ENCODE measurements at regions not wholly inside any gene's neighbourhood (a gene's known extent, or its start where the extent isn't known, plus 50 kb on each side); places are given as distances from the start of the nearest gene placed in this dataset.

DNA sequence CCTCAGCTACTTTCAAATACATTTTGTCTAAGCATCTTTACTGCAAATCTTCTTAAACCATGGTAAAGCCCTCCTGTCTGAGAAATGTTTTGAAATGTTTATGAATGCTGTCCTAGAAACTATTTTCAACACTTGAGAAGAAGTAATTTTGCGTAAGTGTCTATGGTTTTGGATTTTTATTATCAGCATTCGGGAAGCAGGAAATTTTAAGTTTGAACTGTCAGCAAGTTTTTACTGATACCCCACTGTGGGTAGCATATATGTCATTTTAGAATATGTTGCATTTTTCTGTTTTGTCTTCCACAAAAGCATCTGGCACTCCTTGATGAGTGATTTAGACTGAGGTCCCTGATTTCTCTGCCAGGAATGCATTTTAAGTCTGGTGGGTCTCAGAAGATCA is 302.4 kb upstream of the GIMD1 start:
- Histone ChIP-seq H3K4me3 (ENCODE audit: low read length) (no peak overlapping the region), H3K36me3 (ENCODE audit: insufficient read depth, low read depth, low read length) (no peaks in the 10 kb centered on the region), H3K27me3 (ENCODE audit: insufficient read depth, low read length) (no peaks in the 10 kb centered on the region), H3K9ac (ENCODE audit: low read depth, low read length) (no peak overlapping the region), H3K9me3 (ENCODE audit: insufficient read depth, low read depth, low read length) (no peaks in the 10 kb centered on the region), H3K27ac (ENCODE audit: low read length) (no peak overlapping the region), H3K4me1 (ENCODE audit: insufficient read depth, low read length) (no peaks in the 10 kb centered on the region)

DNA sequence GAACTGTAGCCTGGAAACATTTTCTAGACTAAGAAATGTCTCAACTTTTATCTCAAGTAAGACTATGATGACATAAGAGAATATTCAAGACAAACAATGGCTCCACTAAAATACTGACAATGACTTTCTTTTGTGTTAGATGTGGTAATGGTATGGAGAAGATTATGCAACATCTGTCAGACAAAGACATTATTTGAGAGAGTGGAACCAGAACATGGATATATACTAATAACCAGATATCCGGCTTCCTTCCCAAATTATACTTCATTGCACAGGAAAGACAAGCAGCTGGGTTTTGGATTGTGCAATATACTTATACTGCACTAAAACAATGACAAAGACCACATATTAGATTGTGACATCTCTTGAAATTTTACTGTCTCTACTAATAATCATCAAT is 290.8 kb upstream of the GIMD1 start:
- Histone ChIP-seq H3K4me1 (ENCODE audit: insufficient read depth, low read length) (no peaks in the 10 kb centered on the region), H3K27ac (ENCODE audit: low read length) (no peak overlapping the region), H3K9me3 (ENCODE audit: insufficient read depth, low read depth, low read length) (no peaks in the 10 kb centered on the region), H3K36me3 (ENCODE audit: insufficient read depth, low read depth, low read length) (no peaks in the 10 kb centered on the region), H3K27me3 (ENCODE audit: insufficient read depth, low read length) (no peaks in the 10 kb centered on the region), H3K9ac (ENCODE audit: low read depth, low read length) (no peak overlapping the region), H3K4me3 (ENCODE audit: low read length) (no peak overlapping the region)

DNA sequence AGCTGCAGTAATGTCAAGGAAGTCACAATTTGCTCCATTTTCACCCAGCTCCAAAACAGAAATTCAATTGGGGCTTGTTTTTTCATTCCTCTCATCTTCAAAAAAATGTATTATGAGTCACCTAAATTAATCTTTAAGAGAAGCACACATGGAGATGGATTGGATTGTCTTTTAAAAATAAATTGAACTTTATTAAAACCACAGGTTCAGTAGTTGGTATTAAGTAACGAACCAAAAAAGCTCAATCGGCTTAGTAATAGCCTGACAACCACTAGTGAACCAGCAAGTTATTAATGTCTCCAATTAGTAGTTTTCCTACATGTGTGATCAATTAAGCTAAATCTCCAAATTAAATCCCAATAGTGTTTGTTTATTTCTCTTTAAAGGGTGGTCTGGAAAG is 283.5 kb upstream of the GIMD1 start:
- Histone ChIP-seq H3K4me1 (ENCODE audit: insufficient read depth, low read length) (no peaks in the 10 kb centered on the region), H3K9me3 (ENCODE audit: insufficient read depth, low read depth, low read length) (no peaks in the 10 kb centered on the region), H3K27ac (ENCODE audit: low read length) (no peak overlapping the region), H3K9ac (ENCODE audit: low read depth, low read length) (no peak overlapping the region), H3K36me3 (ENCODE audit: insufficient read depth, low read depth, low read length) (no peaks in the 10 kb centered on the region), H3K4me3 (ENCODE audit: low read length) (no peak overlapping the region), H3K27me3 (ENCODE audit: insufficient read depth, low read length) (no peaks in the 10 kb centered on the region)

DNA sequence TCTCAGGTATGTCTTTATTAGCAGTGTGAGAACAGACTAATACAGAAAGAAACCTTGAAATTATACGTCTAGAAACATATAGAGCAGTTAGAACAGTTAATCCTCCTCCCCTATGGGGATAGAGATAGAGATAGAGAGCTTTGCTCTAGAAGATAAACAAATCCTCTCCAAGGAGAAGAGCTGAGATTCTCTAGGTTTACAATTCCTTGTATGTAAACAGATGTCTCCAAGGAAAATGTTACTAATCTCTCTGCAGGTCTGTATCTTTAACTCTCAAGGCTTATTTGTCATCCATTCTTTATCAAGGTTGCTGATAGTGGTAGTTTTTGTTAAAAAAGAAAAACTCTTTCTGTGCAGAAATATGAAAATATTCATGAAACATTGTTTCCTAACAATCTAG is 282.1 kb upstream of the GIMD1 start:
- H3K27ac ChIP-seq (ENCODE audit: low read length) = no peak overlapping the region
- no peak overlapping the region for H3K9ac ChIP-seq (ENCODE audit: low read depth, low read length)
- H3K36me3 ChIP-seq (ENCODE audit: insufficient read depth, low read depth, low read length) = no peaks in the 10 kb centered on the region
- no peaks in the 10 kb centered on the region for H3K4me1 ChIP-seq (ENCODE audit: insufficient read depth, low read length)
- no peak overlapping the region for H3K4me3 ChIP-seq (ENCODE audit: low read length)
- no peaks in the 10 kb centered on the region for H3K27me3 ChIP-seq (ENCODE audit: insufficient read depth, low read length)
- no peaks in the 10 kb centered on the region for H3K9me3 ChIP-seq (ENCODE audit: insufficient read depth, low read depth, low read length)

DNA sequence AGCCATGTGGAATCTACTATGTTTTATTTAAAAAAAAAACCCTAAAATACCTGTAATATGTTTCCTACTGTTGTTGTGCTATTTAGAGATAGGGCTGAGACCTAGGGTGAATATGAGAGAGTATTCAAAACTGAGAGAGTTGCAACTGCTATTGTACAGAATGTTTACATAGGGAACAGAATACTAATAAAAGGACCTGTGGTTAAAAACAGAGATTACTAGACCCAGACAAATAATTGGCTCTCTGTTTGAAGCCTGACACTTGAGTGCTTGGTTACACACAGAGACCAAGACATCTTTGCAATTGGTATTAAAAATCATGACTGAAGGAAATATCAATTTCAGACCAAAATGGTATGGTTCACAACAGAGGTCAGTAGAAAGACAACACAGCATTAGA is 278.9 kb upstream of the GIMD1 start:
- no peaks in the 10 kb centered on the region for H3K36me3 ChIP-seq (ENCODE audit: insufficient read depth, low read depth, low read length)
- no peaks in the 10 kb centered on the region for H3K9me3 ChIP-seq (ENCODE audit: insufficient read depth, low read depth, low read length)
- H3K4me1 ChIP-seq (ENCODE audit: insufficient read depth, low read length) = no peaks in the 10 kb centered on the region
- no peak overlapping the region for H3K27ac ChIP-seq (ENCODE audit: low read length)
- no peaks in the 10 kb centered on the region for H3K27me3 ChIP-seq (ENCODE audit: insufficient read depth, low read length)
- no peak overlapping the region for H3K9ac ChIP-seq (ENCODE audit: low read depth, low read length)
- H3K4me3 ChIP-seq (ENCODE audit: low read length) = no peak overlapping the region

DNA sequence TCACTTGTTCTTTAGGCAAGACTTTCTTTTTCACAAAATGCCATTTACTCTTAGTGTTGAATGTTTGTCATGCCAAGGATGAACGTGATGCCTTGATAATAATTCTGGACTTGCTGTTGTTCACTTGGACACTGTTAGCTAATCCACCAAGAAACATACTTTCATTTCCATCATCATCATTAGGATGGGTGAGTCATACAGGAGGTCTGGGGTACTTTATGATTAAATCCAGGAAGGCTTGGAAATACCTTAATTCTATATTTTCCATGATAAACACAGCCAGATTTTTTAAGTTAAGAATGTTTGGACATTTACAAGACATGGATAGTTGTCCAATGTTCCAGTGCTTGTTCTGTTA is 260.7 kb upstream of the GIMD1 start:
- H3K36me3 ChIP-seq (ENCODE audit: insufficient read depth, low read depth, low read length) = no peaks in the 10 kb centered on the region
- H3K27me3 ChIP-seq (ENCODE audit: insufficient read depth, low read length) = no peaks in the 10 kb centered on the region
- H3K27ac ChIP-seq (ENCODE audit: low read length) = no peak overlapping the region
- no peaks in the 10 kb centered on the region for H3K4me1 ChIP-seq (ENCODE audit: insufficient read depth, low read length)
- H3K9ac ChIP-seq (ENCODE audit: low read depth, low read length) = no peak overlapping the region
- no peaks in the 10 kb centered on the region for H3K9me3 ChIP-seq (ENCODE audit: insufficient read depth, low read depth, low read length)
- H3K4me3 ChIP-seq (ENCODE audit: low read length) = no peak overlapping the region

DNA sequence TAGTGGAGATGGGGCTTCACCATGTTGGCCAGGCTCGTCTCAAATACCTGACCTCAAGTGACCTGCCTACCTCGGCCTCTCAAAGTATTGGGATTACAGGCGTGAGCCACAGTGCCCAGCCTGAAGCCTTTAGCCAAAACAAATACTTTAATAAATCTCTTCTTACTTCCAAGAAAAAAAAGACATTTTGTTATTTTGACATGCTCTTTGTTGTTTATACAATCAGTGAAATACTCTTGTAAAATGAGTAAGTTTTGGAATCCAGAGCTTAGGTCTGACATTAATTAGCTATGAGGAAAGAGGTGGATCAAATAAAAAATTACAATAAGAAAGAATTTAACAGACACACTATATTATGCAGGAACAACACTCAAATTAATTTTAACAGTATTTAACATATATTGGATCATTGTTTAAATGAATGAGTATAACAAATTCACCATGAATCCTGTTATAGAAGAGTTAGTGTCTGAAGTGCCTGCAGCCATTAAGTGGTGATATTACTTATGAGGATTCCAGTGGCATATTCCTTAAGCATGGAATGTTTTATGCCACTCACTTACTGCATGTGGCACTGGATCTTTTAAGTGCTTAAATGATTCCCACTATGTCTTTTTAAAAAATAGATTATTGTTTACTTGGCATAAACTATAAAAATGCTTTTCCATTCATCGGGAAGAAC is 260.1 kb upstream of the GIMD1 start:
- Histone ChIP-seq H3K27me3 (ENCODE audit: insufficient read depth, low read length) (no peaks in the 10 kb centered on the region), H3K9me3 (ENCODE audit: insufficient read depth, low read depth, low read length) (no peaks in the 10 kb centered on the region), H3K27ac (ENCODE audit: low read length) (no peak overlapping the region), H3K4me1 (ENCODE audit: insufficient read depth, low read length) (no peaks in the 10 kb centered on the region), H3K36me3 (ENCODE audit: insufficient read depth, low read depth, low read length) (no peaks in the 10 kb centered on the region), H3K4me3 (ENCODE audit: low read length) (no peak overlapping the region), H3K9ac (ENCODE audit: low read depth, low read length) (no peak overlapping the region)

DNA sequence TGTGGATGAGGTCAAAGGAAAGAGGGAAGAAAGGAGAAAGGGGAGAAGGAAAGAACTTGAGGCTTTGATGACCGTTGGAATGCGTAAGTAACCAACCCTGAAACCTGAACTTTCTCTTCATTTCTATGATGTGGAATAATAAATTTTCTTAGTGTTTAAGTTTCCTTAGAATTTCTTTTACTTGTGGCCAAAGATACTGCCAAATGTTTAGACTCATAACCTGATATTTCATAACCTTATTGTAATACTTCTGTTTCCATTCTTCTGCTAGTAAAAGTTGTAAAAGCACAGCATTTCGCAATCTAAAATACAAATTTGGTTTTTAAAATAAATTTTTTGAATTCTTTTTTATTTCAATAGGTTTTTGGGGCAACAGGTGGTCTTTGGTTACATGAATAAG is 258.5 kb upstream of the GIMD1 start:
- Histone ChIP-seq H3K36me3 (ENCODE audit: insufficient read depth, low read depth, low read length) (no peaks in the 10 kb centered on the region), H3K27me3 (ENCODE audit: insufficient read depth, low read length) (no peaks in the 10 kb centered on the region), H3K9me3 (ENCODE audit: insufficient read depth, low read depth, low read length) (no peaks in the 10 kb centered on the region), H3K9ac (ENCODE audit: low read depth, low read length) (no peak overlapping the region), H3K4me1 (ENCODE audit: insufficient read depth, low read length) (no peaks in the 10 kb centered on the region), H3K27ac (ENCODE audit: low read length) (no peak overlapping the region), H3K4me3 (ENCODE audit: low read length) (no peak overlapping the region)

DNA sequence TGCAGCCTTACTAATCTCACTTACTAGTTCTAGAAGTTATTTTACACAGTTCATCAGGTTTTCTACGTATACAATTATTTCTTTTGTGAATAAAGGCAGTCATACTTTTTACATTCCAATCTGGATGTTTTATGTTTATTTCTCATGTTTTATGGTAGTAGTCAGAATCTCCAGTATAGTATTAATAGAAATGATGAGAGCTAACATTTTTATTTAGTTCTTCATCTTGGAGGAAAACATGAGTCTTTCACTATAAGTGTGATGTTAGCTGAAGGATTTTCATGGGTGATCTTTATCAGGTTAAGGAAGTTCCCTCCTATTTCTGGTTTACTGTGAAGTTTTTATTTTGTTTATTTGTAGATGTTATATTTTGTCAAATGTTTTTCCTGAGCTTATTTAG is 256.1 kb upstream of the GIMD1 start:
- Histone ChIP-seq H3K9me3 (ENCODE audit: insufficient read depth, low read depth, low read length) (no peaks in the 10 kb centered on the region), H3K4me3 (ENCODE audit: low read length) (no peak overlapping the region), H3K27ac (ENCODE audit: low read length) (no peak overlapping the region), H3K27me3 (ENCODE audit: insufficient read depth, low read length) (no peaks in the 10 kb centered on the region), H3K4me1 (ENCODE audit: insufficient read depth, low read length) (no peaks in the 10 kb centered on the region), H3K9ac (ENCODE audit: low read depth, low read length) (no peak overlapping the region), H3K36me3 (ENCODE audit: insufficient read depth, low read depth, low read length) (no peaks in the 10 kb centered on the region)

DNA sequence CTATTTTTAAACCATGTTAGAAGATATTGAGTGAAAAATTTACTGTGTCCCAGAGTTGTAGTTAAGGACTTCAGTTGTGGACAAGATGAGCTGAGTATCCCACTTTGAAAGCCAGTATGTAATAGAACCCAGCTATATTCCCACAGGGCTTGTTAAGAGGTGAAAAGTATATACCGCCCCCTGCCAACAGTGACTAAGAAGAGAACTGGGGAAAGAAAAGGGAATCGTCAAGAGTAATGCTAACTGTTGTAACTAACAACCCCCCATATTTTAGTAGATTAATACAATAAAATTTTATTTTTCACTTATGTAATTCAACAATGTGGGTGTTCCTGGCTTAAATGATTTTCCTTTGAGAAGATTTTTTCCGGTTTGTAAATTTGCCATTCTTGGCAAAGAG is 250.4 kb upstream of the GIMD1 start:
- H3K36me3 ChIP-seq (ENCODE audit: insufficient read depth, low read depth, low read length) = no peaks in the 10 kb centered on the region
- H3K27ac ChIP-seq (ENCODE audit: low read length) = no peak overlapping the region
- no peaks in the 10 kb centered on the region for H3K9me3 ChIP-seq (ENCODE audit: insufficient read depth, low read depth, low read length)
- H3K9ac ChIP-seq (ENCODE audit: low read depth, low read length) = no peak overlapping the region
- no peaks in the 10 kb centered on the region for H3K27me3 ChIP-seq (ENCODE audit: insufficient read depth, low read length)
- H3K4me1 ChIP-seq (ENCODE audit: insufficient read depth, low read length) = no peaks in the 10 kb centered on the region
- no peak overlapping the region for H3K4me3 ChIP-seq (ENCODE audit: low read length)

DNA sequence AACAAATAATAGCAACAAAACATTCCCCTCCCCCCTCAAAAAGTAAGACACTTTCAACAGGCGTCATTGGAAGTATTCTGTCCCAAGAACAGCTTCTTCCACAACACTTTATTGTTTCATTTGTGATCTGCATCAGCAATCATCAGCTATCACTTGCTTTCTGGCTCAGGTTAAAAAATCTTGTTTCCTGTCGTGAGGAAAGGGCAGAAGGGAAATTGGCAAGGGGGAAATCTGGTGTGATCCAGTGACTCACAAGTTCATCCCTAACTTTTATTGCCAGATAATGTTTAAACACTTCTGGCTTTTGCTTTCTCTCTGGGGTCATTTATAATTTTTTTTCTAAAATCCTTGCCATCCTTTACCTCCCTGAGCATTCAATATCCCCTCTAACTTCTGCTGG is 247.4 kb upstream of the GIMD1 start:
- no peaks in the 10 kb centered on the region for H3K9me3 ChIP-seq (ENCODE audit: insufficient read depth, low read depth, low read length)
- H3K4me3 ChIP-seq (ENCODE audit: low read length) = no peak overlapping the region
- H3K27ac ChIP-seq (ENCODE audit: low read length) = no peak overlapping the region
- no peaks in the 10 kb centered on the region for H3K27me3 ChIP-seq (ENCODE audit: insufficient read depth, low read length)
- H3K9ac ChIP-seq (ENCODE audit: low read depth, low read length) = no peak overlapping the region
- no peaks in the 10 kb centered on the region for H3K4me1 ChIP-seq (ENCODE audit: insufficient read depth, low read length)
- no peaks in the 10 kb centered on the region for H3K36me3 ChIP-seq (ENCODE audit: insufficient read depth, low read depth, low read length)

DNA sequence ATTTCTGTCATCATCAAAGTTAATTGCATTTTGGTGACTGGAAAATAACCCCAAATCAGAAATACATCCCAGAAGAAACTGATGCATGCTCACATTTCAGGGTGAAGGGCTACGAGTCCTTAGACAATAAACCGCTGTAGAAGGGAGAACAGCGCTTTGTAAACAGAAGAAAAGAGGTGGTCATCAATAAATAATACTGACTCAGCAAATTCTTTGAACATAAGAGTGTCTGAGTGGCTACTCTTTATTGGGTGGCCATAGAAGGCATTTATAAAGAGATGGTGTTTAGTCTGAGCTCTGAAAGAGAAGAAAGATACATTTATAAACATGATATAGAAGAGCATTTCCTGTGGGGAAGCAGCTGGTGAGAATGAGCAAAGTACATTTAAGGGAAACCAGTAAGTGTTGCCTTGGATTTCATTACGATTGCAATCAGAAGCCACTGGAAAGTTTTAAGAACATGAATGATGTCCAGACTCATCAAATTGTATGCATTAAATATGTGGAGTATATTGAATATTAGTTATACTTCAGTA is 246.9 kb upstream of the GIMD1 start:
- H3K27ac ChIP-seq (ENCODE audit: low read length) = no peak overlapping the region
- H3K27me3 ChIP-seq (ENCODE audit: insufficient read depth, low read length) = no peaks in the 10 kb centered on the region
- H3K4me1 ChIP-seq (ENCODE audit: insufficient read depth, low read length) = no peaks in the 10 kb centered on the region
- H3K9me3 ChIP-seq (ENCODE audit: insufficient read depth, low read depth, low read length) = 0 out of 2 replicates have a peak, but pooled peaks cover 3% of the 10 kb centered on the region
- no peaks in the 10 kb centered on the region for H3K36me3 ChIP-seq (ENCODE audit: insufficient read depth, low read depth, low read length)
- no peak overlapping the region for H3K9ac ChIP-seq (ENCODE audit: low read depth, low read length)
- H3K4me3 ChIP-seq (ENCODE audit: low read length) = no peak overlapping the region
